ENCODE measurements at regions not wholly inside any gene's neighbourhood (a gene's known extent, or its start where the extent isn't known, plus 50 kb on each side); places are given as distances from the start of the nearest gene placed in this dataset.
"Not testable (repeated sequence)": the region's sequence is repeated elsewhere in the genome, so short reads cannot be mapped to it uniquely, and the experiment has no call there.

DNA sequence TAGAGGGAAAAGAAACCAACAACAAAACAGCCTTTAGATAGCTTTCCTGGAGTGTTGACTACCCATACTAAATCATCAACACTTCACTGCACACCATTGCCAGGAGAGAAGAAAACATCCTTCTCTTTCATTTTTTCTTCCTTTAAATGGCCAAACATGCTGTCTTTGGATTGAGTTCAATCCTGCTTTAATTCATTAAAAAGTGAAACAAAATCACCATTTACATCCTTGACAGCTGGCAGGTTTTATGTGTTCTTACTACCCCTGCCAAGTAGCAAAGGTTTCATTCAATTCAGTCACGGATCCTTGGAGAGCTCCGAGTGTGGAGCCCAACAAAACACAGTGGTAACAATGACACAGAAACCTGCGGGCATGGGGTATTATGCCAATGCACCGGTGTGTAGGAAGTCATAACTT lies 568.3 kb downstream of the ANKRD50 start:
- H3K27me3 Mint-ChIP-seq = no peaks in the 10 kb centered on the region
- DNase-seq = no peak
- H3K9me3 Mint-ChIP-seq = peaks cover 9% of the 10 kb centered on the region
- no peak overlapping the region for H3K27ac Mint-ChIP-seq
- no peaks in the 10 kb centered on the region for H3K4me1 Mint-ChIP-seq (ENCODE audit: low read depth)
- ChIA-PET CTCF (no interaction called here), POLR2A (no interaction called here)
- H3K36me3 Mint-ChIP-seq = no peaks in the 10 kb centered on the region
- H3K4me3 Mint-ChIP-seq = no peak overlapping the region
- intact Hi-C loops (cut with micrococcal nuclease) = no loop called here

DNA sequence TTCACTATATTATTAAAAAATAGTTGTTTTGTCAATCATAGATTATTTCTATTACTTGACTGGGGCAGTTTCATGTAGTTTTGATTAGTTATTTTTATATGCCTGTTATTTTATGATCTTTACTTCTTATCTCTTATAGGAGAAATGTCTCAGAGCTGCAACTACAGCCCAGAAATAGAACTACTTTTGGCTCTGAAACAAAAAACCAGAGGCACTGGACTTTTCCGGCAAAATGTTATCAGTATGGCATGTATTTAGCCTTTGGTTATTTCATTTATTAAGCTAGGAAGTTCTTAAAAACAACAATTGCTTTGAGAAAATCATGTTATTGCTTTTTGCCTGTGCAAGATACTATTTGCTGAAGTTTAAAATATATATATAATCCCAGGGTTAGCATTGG lies 566.5 kb downstream of the ANKRD50 start:
- no peak for DNase-seq
- intact Hi-C loops (cut with micrococcal nuclease) = no loop called here
- Mint-ChIP-seq H3K4me3 (no peak overlapping the region), H3K27me3 (no peaks in the 10 kb centered on the region), H3K4me1 (ENCODE audit: low read depth) (no peaks in the 10 kb centered on the region), H3K27ac (no peak overlapping the region), H3K36me3 (no peaks in the 10 kb centered on the region), H3K9me3 (peaks cover 11% of the 10 kb centered on the region)
- ChIA-PET POLR2A (no interaction called here), CTCF (no interaction called here)

DNA sequence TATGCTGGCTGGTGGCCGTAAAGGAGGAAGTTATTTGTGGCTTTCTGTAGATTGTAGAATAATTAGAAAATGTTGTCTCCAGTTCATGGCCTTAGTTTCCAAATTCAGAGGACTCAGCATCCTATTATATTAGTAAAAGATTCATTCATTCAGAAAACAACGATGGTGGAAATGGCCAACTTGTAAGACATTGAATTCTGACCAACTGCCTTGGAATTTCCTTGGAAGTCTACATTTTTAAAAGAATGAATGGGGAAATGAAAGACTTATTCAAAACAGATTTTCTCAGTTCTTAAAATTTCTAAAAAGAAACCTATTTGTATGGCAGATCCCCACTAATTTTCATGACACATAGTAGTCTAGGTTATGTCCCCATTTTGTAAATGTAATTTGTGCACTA lies 561.5 kb downstream of the ANKRD50 start:
- no peaks in the 10 kb centered on the region for H3K4me1 Mint-ChIP-seq (ENCODE audit: low read depth)
- no peak overlapping the region for H3K27ac Mint-ChIP-seq
- ChIA-PET POLR2A (no interaction called here), CTCF (no interaction called here)
- H3K36me3 Mint-ChIP-seq = no peaks in the 10 kb centered on the region
- intact Hi-C loops (cut with micrococcal nuclease) = no loop called here
- DNase-seq = no peak
- H3K9me3 Mint-ChIP-seq = peaks cover 4% of the 10 kb centered on the region
- H3K27me3 Mint-ChIP-seq = no peaks in the 10 kb centered on the region
- H3K4me3 Mint-ChIP-seq = no peak overlapping the region

DNA sequence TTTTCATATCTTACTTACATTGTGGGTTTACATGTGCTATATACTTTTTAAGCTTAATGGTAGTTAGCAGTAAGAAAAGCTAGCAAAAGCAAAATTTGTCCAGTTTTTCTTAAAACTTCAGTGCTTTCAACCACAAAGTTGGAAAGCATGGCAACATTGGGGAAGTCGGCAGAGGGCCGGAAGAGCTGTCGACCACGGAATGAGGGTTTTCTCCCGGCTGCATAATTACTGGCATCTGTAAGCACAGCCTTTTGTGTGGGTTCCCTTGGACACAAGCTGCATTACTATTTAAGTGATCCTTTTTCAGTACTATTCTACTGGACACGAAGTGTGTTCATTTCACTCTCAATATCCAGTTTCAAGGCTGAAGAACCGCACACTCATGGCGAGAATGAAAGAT lies 560.4 kb downstream of the ANKRD50 start:
- Mint-ChIP-seq H3K36me3 (no peaks in the 10 kb centered on the region), H3K4me1 (ENCODE audit: low read depth) (no peaks in the 10 kb centered on the region), H3K4me3 (no peak overlapping the region), H3K27me3 (no peaks in the 10 kb centered on the region), H3K9me3 (peaks cover 4% of the 10 kb centered on the region), H3K27ac (no peak overlapping the region)
- ChIA-PET POLR2A (no interaction called here), CTCF (no interaction called here)
- DNase-seq = no peak
- intact Hi-C loops (cut with micrococcal nuclease) = no loop called here

DNA sequence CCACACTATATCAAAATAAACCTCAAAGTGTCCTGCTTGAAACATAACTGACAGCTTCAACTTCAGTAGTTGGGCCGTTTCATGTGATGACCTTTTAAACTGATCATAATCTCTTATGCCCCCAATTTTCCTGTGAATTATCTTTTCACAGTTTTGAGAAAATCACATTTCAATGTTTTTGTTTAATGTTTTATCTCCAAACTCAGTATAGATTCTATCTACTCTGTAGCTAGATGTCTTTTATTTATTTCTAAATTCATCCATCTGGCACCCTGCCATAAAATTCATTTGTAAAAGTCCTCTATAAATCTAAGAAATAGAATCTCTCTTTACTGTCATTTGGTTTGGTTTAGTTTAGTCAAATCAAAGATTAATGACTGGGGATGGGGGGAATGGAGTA lies 557.3 kb downstream of the ANKRD50 start:
- Mint-ChIP-seq H3K4me3 (no peak overlapping the region), H3K36me3 (no peaks in the 10 kb centered on the region), H3K27me3 (no peaks in the 10 kb centered on the region), H3K4me1 (ENCODE audit: low read depth) (no peaks in the 10 kb centered on the region), H3K27ac (no peak overlapping the region), H3K9me3 (no peaks in the 10 kb centered on the region)
- DNase-seq = no peak
- POLR2A ChIA-PET = no interaction called here
- CTCF ChIA-PET = no interaction called here
- intact Hi-C loops (cut with micrococcal nuclease) = no loop called here

DNA sequence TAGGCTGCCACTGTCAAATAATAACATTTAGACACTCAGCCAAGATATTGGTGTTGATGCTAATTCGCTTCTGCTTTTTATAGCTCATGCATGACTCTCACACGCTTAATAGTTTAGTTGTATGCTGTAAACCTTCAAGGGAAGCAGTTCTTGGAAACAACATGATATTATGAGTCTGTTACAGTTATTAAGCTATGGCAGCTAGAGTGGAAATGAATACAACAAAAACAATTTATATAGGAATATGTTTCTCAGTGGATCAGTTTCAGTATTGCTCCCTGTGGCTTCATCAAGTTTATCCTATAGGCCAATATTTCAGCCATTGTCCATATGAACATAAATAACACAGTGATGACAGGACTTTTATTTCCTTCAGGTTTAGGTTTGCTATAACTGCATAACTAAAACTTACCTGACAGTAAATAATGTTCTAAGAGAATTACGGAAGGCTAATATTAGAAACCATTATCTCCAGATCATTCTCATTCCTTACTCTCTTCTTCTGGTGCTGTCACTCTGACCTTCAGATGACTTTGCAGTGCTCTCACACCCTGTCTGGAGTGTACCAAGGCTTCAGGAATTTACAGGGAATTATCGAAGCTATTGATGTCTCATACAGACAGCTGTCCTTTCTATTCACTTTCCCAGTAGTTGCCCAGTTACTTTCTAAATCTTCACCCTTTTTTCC lies 555.0 kb downstream of the ANKRD50 start:
- intact Hi-C loops (cut with micrococcal nuclease) = no loop called here
- H3K36me3 Mint-ChIP-seq = no peaks in the 10 kb centered on the region
- H3K4me3 Mint-ChIP-seq = no peak overlapping the region
- no peaks in the 10 kb centered on the region for H3K27me3 Mint-ChIP-seq
- H3K4me1 Mint-ChIP-seq (ENCODE audit: low read depth) = no peaks in the 10 kb centered on the region
- ChIA-PET POLR2A (no interaction called here), CTCF (no interaction called here)
- no peak overlapping the region for H3K27ac Mint-ChIP-seq
- no peak for DNase-seq
- H3K9me3 Mint-ChIP-seq = no peaks in the 10 kb centered on the region

DNA sequence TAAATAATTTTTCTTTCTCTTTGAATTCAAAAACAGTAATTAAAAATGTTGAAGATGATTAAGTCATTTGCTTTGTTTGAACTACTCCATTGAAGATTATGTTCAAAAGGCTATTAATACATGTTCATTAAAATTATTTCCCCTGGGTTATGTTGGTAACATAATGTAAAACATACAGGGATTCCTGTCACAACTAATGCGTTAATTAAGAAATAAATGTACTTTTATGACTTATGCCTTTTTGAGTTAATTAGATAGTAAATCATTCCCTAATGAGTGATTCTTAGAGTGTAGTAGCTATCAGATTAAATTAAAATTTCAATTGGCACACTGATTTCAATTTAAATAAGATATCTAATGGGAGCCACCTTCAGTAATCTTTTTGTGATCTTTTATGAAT lies 549.1 kb downstream of the ANKRD50 start:
- H3K27me3 Mint-ChIP-seq = no peaks in the 10 kb centered on the region
- no peak overlapping the region for H3K4me3 Mint-ChIP-seq
- intact Hi-C loops (cut with micrococcal nuclease) = no loop called here
- H3K9me3 Mint-ChIP-seq = no peaks in the 10 kb centered on the region
- H3K4me1 Mint-ChIP-seq (ENCODE audit: low read depth) = no peaks in the 10 kb centered on the region
- no peak overlapping the region for H3K27ac Mint-ChIP-seq
- CTCF ChIA-PET = no interaction called here
- POLR2A ChIA-PET = no interaction called here
- DNase-seq = no peak
- H3K36me3 Mint-ChIP-seq = no peaks in the 10 kb centered on the region

DNA sequence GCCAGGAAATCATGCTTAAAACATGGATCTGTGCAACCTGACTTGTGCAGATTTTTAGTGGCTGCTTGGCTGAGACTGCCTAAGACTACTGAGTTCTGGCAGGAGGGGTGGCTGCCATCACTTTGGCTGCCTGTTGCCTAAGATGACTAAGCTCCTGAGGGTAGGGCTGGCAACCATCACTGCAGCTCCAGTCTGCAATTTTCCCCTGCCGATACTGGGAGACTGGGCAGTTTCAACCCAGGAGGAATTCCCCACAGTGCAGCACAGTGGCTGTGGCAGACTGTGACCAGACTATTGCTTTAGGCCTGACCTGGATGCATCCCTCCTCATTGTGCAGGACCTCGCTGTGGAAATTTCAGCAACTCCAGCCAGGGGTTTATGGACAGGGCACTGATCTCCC lies 544.9 kb downstream of the ANKRD50 start:
- H3K36me3 Mint-ChIP-seq = no peaks in the 10 kb centered on the region
- H3K4me3 Mint-ChIP-seq = no peak overlapping the region
- no peaks in the 10 kb centered on the region for H3K4me1 Mint-ChIP-seq (ENCODE audit: low read depth)
- H3K27me3 Mint-ChIP-seq = no peaks in the 10 kb centered on the region
- DNase-seq = no peak
- intact Hi-C loops (cut with micrococcal nuclease) = no loop called here
- POLR2A ChIA-PET = no interaction called here
- CTCF ChIA-PET = no interaction called here
- H3K27ac Mint-ChIP-seq = no peak overlapping the region
- H3K9me3 Mint-ChIP-seq = peaks cover 14% of the 10 kb centered on the region

DNA sequence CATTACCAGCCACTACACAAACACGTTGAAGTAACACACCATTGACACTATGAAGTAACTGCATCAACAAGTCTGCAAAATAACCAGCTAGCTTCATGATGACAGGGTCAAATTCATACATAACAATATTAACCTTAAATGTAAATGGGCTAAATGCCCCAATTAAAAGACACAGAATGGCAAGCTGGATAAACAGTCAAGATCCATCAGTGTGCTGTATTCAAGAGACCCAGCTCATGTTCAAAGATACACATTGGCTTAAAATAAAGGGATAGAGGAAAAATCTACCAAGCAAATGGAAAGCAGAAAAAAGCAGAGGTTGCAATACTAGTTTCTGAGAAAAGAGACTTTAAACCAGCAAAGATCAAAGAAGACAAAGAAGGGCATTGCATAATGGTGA lies 543.0 kb downstream of the ANKRD50 start:
- H3K4me1 Mint-ChIP-seq (ENCODE audit: low read depth); H3K27ac Mint-ChIP-seq; H3K27me3 Mint-ChIP-seq; H3K36me3 Mint-ChIP-seq; DNase-seq; POLR2A ChIA-PET; H3K4me3 Mint-ChIP-seq; intact Hi-C loops (cut with micrococcal nuclease); CTCF ChIA-PET: not testable (repeated sequence)
- H3K9me3 Mint-ChIP-seq = peaks cover 14% of the 10 kb centered on the region

DNA sequence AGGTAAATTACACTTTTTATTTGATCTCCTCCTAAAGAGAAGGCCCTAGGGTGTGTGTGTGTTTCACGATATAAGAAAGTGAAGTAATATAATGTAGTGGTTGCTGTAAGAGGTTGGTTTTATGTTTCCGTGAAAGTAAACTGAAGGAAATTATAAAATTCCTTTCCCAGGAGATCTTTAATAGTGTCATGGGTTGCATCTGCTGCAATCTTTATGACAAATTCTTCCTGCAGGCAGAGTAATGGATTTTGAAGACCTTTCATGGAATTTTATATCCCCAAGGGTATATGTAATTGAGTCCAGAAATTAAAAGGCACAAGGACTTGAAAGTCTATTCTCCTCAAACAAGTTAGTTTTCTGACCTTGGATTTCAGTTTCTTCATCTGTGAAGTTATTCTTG lies 538.6 kb downstream of the ANKRD50 start:
- peaks cover 11% of the 10 kb centered on the region for H3K9me3 Mint-ChIP-seq
- intact Hi-C loops (cut with micrococcal nuclease) = no loop called here
- POLR2A ChIA-PET = no interaction called here
- no peak for DNase-seq
- H3K4me3 Mint-ChIP-seq = no peak overlapping the region
- CTCF ChIA-PET = no interaction called here
- H3K27ac Mint-ChIP-seq = no peak overlapping the region
- no peaks in the 10 kb centered on the region for H3K36me3 Mint-ChIP-seq
- no peaks in the 10 kb centered on the region for H3K27me3 Mint-ChIP-seq
- H3K4me1 Mint-ChIP-seq (ENCODE audit: low read depth) = no peaks in the 10 kb centered on the region

DNA sequence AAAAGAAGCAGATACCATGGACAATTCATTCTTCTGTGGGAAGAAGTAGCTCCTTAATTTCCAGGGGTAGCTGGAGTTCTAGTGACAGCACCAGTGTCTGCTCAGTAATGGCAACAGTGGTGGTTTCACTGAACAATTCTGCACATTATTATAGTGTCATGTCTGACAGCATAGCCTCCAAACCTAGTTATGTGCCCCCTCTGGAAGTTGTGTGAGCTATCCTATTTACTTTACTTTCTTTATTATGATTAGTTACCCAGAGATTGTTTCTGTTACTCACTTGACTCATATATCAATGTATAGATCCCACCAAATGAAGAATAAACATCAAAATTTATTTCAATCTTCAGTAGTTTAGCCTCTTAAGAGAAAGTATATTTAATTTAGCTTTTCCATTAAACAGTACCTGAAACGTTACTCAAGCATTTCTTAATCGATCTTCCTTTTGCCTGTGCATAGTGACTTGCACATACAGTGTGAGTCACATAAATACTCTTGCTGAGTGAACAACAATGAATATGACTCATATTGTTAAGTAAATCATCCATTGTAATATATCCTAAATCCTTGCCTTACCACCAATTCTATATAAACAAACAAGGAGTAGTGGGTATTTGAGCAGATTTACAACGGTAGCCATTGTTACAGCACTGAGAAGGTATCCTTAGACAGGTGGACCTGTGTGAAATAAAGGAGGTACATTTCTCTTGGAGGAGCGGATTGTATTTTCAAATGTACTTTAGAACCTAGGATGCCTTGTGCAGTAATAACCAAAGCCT lies 534.7 kb downstream of the ANKRD50 start:
- intact Hi-C loops (cut with micrococcal nuclease) = no loop called here
- Mint-ChIP-seq H3K27ac (no peak overlapping the region), H3K36me3 (no peaks in the 10 kb centered on the region), H3K27me3 (no peaks in the 10 kb centered on the region), H3K9me3 (peaks cover 3% of the 10 kb centered on the region), H3K4me1 (ENCODE audit: low read depth) (no peaks in the 10 kb centered on the region), H3K4me3 (no peak overlapping the region)
- CTCF ChIA-PET = no interaction called here
- POLR2A ChIA-PET = no interaction called here
- DNase-seq = no peak

DNA sequence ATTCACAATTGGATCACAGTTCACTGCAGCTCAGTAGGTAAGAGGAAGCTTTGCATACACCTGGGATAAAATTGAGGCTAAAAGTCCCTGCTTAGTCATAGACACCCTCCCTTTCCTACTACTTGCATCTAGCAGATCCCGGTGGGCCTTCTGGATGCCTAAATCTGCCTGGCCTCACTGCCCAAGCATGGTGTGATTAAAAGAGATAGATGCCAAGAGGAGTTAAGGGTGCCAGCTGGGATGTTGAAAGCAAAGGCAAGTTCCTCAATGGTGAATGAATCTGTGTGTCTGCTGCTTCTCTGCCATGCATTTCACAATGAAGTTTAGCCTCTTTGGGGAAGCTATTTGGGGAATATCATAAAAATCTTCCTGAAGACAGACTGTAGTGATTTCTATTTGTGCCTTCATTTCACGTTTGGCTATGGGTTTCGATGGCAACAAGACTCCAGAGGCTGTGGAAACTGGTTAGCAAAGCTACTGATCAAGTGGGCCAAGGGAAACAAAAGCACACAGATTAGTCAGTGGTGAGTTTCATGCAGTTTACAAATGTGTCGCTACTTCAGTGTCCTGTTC lies 534.0 kb downstream of the ANKRD50 start:
- no peak for DNase-seq
- Mint-ChIP-seq H3K27me3 (no peaks in the 10 kb centered on the region), H3K9me3 (peaks cover 3% of the 10 kb centered on the region), H3K27ac (no peak overlapping the region), H3K4me3 (no peak overlapping the region), H3K4me1 (ENCODE audit: low read depth) (no peaks in the 10 kb centered on the region), H3K36me3 (no peaks in the 10 kb centered on the region)
- ChIA-PET POLR2A (no interaction called here), CTCF (no interaction called here)
- intact Hi-C loops (cut with micrococcal nuclease) = no loop called here

DNA sequence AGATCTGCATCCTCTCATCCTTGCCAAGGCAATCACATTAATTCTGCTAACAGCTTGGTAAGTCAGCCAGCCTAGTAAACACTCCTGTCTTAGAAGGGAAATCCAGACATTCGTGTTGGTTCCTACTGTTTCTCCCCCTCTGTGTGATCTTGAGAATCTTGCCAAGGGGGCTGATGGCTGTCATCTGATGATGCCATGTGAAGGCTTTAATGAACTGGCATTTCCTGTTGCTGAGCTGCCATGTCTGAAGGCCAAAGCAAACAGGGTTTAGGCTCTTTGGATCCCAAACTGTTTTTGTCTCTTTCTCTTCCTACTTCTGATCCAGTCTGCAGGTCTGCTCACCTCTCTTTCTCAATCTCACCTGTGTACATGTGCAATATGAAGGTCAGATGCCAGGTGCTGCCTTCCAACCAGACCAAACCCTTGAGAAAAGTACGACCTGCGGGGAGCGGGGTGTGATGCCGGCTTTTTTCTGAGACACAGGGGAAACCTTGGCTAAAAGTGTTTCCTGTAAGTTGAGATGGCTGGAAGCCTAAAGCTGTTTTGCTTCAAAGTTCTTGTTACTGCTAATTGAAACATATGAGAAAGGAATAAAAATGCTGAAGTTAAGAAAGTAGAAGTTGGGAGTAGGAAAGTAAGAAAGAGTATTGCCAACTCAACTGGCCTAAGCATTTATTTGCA lies 532.9 kb downstream of the ANKRD50 start:
- no peaks in the 10 kb centered on the region for H3K36me3 Mint-ChIP-seq
- H3K4me3 Mint-ChIP-seq = no peak overlapping the region
- POLR2A ChIA-PET = no interaction called here
- H3K27me3 Mint-ChIP-seq = no peaks in the 10 kb centered on the region
- peaks cover 3% of the 10 kb centered on the region for H3K9me3 Mint-ChIP-seq
- no peaks in the 10 kb centered on the region for H3K4me1 Mint-ChIP-seq (ENCODE audit: low read depth)
- no peak for DNase-seq
- CTCF ChIA-PET = no interaction called here
- H3K27ac Mint-ChIP-seq = no peak overlapping the region
- intact Hi-C loops (cut with micrococcal nuclease) = no loop called here

Measured in activated CD4-positive, alpha-beta memory T cell treated with anti-CD3 and anti-CD28 coated beads for 36 hours (primary cell).